ENCODE measurements at regions not wholly inside any gene's neighbourhood (a gene's known extent, or its start where the extent isn't known, plus 50 kb on each side); places are given as distances from the start of the nearest gene placed in this dataset.

DNA sequence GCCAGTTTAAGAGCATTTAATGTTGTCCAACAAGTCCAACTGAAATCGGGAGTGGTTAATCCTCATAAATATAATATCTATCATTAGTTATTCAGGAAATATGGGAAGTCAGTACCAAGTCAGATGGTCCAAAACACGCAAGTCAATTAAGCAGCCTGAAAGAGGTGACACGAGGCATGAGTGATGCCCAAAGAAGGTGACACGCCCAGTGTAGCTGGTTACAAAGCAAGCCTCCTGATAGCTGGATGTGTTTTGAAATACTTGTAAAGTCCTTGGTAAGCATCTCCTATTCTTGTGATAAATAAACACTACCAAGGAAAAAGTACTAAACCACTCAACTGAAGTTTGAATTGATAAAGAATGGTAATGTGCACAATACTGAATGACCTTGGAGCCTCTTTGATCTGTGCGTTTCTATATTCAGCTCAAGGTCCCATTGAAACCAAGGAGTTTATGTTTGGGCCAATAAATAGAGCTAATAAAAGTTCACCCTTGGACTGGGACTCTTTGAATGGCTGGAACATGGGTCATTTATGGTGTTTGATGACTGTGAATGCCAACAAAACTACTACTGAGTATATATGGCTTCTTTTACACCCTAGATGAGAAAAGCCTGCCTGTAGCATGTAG is 93.2 kb upstream of the KLF3 start:
- no peaks in the 10 kb centered on the region for H3K27me3 ChIP-seq (replicated peaks; ENCODE audit: insufficient read depth, low read depth, low read length, poor library complexity)
- ChIA-PET POLR2A (ENCODE audit: low non-redundant PET) (interaction anchor here (0.6 kb wide), 1 partner anchor 1656 kb away, joined by 3 read pairs; no protein-coding TSS in a partner anchor), CTCF (no interaction called here)
- no peak overlapping the region for H3K27ac ChIP-seq (ENCODE audit: low read depth, low read length, poor library complexity, severe bottlenecking)
- no peak for TF ChIP-seq EZH2 (IDR thresholded peaks at IDR 0.05; ENCODE audit: borderline replicate concordance, low read depth, low read length, poor library complexity, severe bottlenecking)
- TF ChIP-seq, protein P1, sequence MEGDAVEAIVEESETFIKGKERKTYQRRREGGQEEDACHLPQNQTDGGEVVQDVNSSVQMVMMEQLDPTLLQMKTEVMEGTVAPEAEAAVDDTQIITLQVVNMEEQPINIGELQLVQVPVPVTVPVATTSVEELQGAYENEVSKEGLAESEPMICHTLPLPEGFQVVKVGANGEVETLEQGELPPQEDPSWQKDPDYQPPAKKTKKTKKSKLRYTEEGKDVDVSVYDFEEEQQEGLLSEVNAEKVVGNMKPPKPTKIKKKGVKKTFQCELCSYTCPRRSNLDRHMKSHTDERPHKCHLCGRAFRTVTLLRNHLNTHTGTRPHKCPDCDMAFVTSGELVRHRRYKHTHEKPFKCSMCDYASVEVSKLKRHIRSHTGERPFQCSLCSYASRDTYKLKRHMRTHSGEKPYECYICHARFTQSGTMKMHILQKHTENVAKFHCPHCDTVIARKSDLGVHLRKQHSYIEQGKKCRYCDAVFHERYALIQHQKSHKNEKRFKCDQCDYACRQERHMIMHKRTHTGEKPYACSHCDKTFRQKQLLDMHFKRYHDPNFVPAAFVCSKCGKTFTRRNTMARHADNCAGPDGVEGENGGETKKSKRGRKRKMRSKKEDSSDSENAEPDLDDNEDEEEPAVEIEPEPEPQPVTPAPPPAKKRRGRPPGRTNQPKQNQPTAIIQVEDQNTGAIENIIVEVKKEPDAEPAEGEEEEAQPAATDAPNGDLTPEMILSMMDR (conservative IDR thresholded peaks at IDR 0.05; ENCODE audit: low read depth, low read length), result no peak
- no peak overlapping the region for H3K4me3 ChIP-seq (ENCODE audit: low read depth, low read length, poor library complexity, severe bottlenecking)
- H3K9me3 ChIP-seq (ENCODE audit: low read depth, low read length, poor library complexity, severe bottlenecking), result no peaks in the 10 kb centered on the region
- no peaks in the 10 kb centered on the region for H3K36me3 ChIP-seq (ENCODE audit: insufficient read depth, low read length, poor library complexity, severe bottlenecking)
- DNase-seq (ENCODE audit: low spot score), result no peak
- no peaks in the 10 kb centered on the region for H3K4me1 ChIP-seq (ENCODE audit: insufficient read depth, low read length, poor library complexity, severe bottlenecking)
- intact Hi-C loops (cut with micrococcal nuclease; ENCODE audit: unreplicated experiment), result no loop called here
- BruUV-seq (replicated peaks), result no TSS peak

GRCh38 chr4:38572793-38573192 is 91.2 kb upstream of the KLF3 start:
- ChIA-PET POLR2A (ENCODE audit: low non-redundant PET) (no interaction called here), CTCF (no interaction called here)
- H3K4me1 ChIP-seq (ENCODE audit: insufficient read depth, low read length, poor library complexity, severe bottlenecking), result no peaks in the 10 kb centered on the region
- H3K27ac ChIP-seq (ENCODE audit: low read depth, low read length, poor library complexity, severe bottlenecking), result no peak overlapping the region
- no peak overlapping the region for H3K4me3 ChIP-seq (ENCODE audit: low read depth, low read length, poor library complexity, severe bottlenecking)
- no peaks in the 10 kb centered on the region for H3K36me3 ChIP-seq (ENCODE audit: insufficient read depth, low read length, poor library complexity, severe bottlenecking)
- intact Hi-C loops (cut with micrococcal nuclease; ENCODE audit: unreplicated experiment), result no loop called here
- DNase-seq (ENCODE audit: low spot score), result no peak
- no peaks in the 10 kb centered on the region for H3K27me3 ChIP-seq (replicated peaks; ENCODE audit: insufficient read depth, low read depth, low read length, poor library complexity)
- no peaks in the 10 kb centered on the region for H3K9me3 ChIP-seq (ENCODE audit: low read depth, low read length, poor library complexity, severe bottlenecking)
- no TSS peak for BruUV-seq (replicated peaks)
- TF ChIP-seq EZH2 (IDR thresholded peaks at IDR 0.05; ENCODE audit: borderline replicate concordance, low read depth, low read length, poor library complexity, severe bottlenecking), result no peak
- TF ChIP-seq, protein P1 (conservative IDR thresholded peaks at IDR 0.05; ENCODE audit: low read depth, low read length), result no peak

GRCh38 chr4:38574559-38575333 is 89.3 kb upstream of the KLF3 start:
- DNase-seq (ENCODE audit: low spot score), result no peak
- BruUV-seq (replicated peaks), result no TSS peak
- Histone ChIP-seq H3K9me3 (ENCODE audit: low read depth, low read length, poor library complexity, severe bottlenecking) (no peaks in the 10 kb centered on the region), H3K4me3 (ENCODE audit: low read depth, low read length, poor library complexity, severe bottlenecking) (no peak overlapping the region), H3K4me1 (ENCODE audit: insufficient read depth, low read length, poor library complexity, severe bottlenecking) (no peaks in the 10 kb centered on the region), H3K36me3 (ENCODE audit: insufficient read depth, low read length, poor library complexity, severe bottlenecking) (no peaks in the 10 kb centered on the region), H3K27me3 (replicated peaks; ENCODE audit: insufficient read depth, low read depth, low read length, poor library complexity) (no peaks in the 10 kb centered on the region), H3K27ac (ENCODE audit: low read depth, low read length, poor library complexity, severe bottlenecking) (no peak overlapping the region)
- ChIA-PET CTCF (no interaction called here), POLR2A (ENCODE audit: low non-redundant PET) (no interaction called here)
- no peak for TF ChIP-seq EZH2 (IDR thresholded peaks at IDR 0.05; ENCODE audit: borderline replicate concordance, low read depth, low read length, poor library complexity, severe bottlenecking)
- TF ChIP-seq, protein P1 (conservative IDR thresholded peaks at IDR 0.05; ENCODE audit: low read depth, low read length), result no peak
- intact Hi-C loops (cut with micrococcal nuclease; ENCODE audit: unreplicated experiment), result no loop called here

All from A673 (cell line).